ENCODE measurements at regions not wholly inside any gene's neighbourhood (a gene's known extent, or its start where the extent isn't known, plus 50 kb on each side); places are given as distances from the start of the nearest gene placed in this dataset.

GRCh38 chr5:50922942-50923767, 256.7 kb downstream of the PARP8 start:
- FAIRE-seq (no peak), DNase-seq (ENCODE audit: insufficient read length, low spot score) (no peak)
- TF ChIP-seq, protein P1, sequence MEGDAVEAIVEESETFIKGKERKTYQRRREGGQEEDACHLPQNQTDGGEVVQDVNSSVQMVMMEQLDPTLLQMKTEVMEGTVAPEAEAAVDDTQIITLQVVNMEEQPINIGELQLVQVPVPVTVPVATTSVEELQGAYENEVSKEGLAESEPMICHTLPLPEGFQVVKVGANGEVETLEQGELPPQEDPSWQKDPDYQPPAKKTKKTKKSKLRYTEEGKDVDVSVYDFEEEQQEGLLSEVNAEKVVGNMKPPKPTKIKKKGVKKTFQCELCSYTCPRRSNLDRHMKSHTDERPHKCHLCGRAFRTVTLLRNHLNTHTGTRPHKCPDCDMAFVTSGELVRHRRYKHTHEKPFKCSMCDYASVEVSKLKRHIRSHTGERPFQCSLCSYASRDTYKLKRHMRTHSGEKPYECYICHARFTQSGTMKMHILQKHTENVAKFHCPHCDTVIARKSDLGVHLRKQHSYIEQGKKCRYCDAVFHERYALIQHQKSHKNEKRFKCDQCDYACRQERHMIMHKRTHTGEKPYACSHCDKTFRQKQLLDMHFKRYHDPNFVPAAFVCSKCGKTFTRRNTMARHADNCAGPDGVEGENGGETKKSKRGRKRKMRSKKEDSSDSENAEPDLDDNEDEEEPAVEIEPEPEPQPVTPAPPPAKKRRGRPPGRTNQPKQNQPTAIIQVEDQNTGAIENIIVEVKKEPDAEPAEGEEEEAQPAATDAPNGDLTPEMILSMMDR (IDR thresholded peaks at IDR 0.05; ENCODE audit: insufficient read depth, missing control alignments): no peak

- FAIRE-seq (no peak), DNase-seq (ENCODE audit: insufficient read length, low spot score) (no peak)
- TF ChIP-seq, protein P1 (IDR thresholded peaks at IDR 0.05; ENCODE audit: insufficient read depth, missing control alignments): no peak
These were observed 257.5 kb downstream of the PARP8 start for GRCh38 chr5:50923768-50924494.

- TF ChIP-seq, protein P1 (IDR thresholded peaks at IDR 0.05; ENCODE audit: insufficient read depth, missing control alignments): no peak
- no peak for DNase-seq (ENCODE audit: insufficient read length, low spot score)
- no peak for FAIRE-seq
These were observed 261.5 kb downstream of the PARP8 start for GRCh38 chr5:50927953-50928352.

GRCh38 chr5:50929174-50929573, 262.7 kb downstream of the PARP8 start:
- no peak for FAIRE-seq
- TF ChIP-seq, protein P1 (IDR thresholded peaks at IDR 0.05; ENCODE audit: insufficient read depth, missing control alignments): no peak
- DNase-seq (ENCODE audit: insufficient read length, low spot score): no peak

GRCh38 chr5:50934343-50934742, 267.9 kb downstream of the PARP8 start:
- TF ChIP-seq, protein P1 (IDR thresholded peaks at IDR 0.05; ENCODE audit: insufficient read depth, missing control alignments): no peak
- FAIRE-seq (no peak), DNase-seq (ENCODE audit: insufficient read length, low spot score) (no peak)

DNA sequence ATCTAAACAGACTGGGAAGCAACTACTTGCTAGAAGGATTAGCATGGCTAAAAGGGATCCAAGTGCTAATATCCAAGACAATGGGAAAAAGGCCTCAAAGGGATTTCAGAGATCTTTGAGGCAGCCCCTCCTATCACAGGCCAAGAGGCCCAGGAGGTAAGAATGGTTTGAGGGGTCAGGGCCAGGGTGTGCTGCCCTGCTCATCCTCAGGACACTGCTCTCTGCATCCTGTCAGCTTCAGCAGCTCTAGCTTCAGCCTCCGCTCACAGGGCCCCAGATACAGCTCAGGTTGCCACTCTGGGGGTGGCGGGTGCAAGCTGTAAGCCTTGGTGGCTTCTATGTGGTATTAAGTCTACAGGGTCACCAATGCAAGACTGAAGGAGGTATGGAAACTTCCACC, 278.7 kb downstream of the PARP8 start:
- DNase-seq (ENCODE audit: insufficient read length, low spot score) (no peak), FAIRE-seq (no peak)
- TF ChIP-seq, protein P1 (IDR thresholded peaks at IDR 0.05; ENCODE audit: insufficient read depth, missing control alignments): no peak
